ENCODE measurements at regions not wholly inside any gene's neighbourhood (a gene's known extent, or its start where the extent isn't known, plus 50 kb on each side); places are given as distances from the start of the nearest gene placed in this dataset.

- TF ChIP-seq CTCF (IDR thresholded peaks at IDR 0.05; ENCODE audit: insufficient read depth, low read depth, low read length, missing control alignments): no peak
- no peak for DNase-seq (ENCODE audit: low read depth)
- no peak overlapping the region for H3K4me3 ChIP-seq (ENCODE audit: low read depth, low read length)
Observed at GRCh38 chr4:24741910-24742309, 53.5 kb upstream of the SOD3 start.

DNA sequence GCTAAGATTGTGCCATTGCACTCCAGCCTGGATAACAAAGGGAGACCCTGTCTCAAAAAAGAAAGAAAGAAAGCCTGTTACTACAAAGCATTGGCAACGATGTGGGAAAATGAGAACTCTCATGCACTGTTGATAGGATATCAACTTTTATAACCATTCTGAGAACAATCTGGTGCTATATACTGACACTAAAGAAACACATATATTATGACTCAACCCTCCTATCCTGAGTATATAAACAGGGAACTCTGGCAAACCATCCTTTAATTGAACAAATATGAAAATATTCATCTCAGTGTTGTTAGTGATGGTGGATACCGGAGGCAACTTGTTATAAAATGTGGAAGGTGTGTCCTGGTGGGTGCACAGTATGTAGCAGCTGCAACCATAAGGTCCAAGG is 53.0 kb upstream of the SOD3 start:
- TF ChIP-seq CTCF (IDR thresholded peaks at IDR 0.05; ENCODE audit: insufficient read depth, low read depth, low read length, missing control alignments): no peak
- DNase-seq (ENCODE audit: low read depth): no peak
- H3K4me3 ChIP-seq (ENCODE audit: low read depth, low read length): no peak overlapping the region

DNA sequence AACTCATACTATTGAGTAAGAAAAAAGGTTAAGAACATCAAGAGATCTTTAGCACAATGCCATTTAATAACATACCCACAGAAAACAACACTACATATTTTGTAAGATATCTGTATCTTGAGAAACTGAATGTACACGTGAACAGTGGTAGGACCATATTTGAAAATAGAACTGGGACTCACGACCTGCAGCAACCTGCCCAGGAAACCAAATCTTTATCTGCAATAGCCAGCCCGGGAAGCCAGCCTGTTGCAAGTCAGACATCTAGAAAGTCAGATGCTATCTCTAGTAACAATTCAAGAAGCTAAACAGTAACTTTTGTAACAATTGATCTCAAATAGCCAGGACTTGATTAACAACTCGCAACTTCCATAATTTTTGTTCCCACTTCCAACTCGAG is 52.6 kb upstream of the SOD3 start:
- H3K4me3 ChIP-seq (ENCODE audit: low read depth, low read length): no peak overlapping the region
- TF ChIP-seq CTCF (IDR thresholded peaks at IDR 0.05; ENCODE audit: insufficient read depth, low read depth, low read length, missing control alignments): no peak
- DNase-seq (ENCODE audit: low read depth): no peak

GRCh38 chr4:24743206-24743605 is 52.2 kb upstream of the SOD3 start:
- H3K4me3 ChIP-seq (ENCODE audit: low read depth, low read length): no peak overlapping the region
- DNase-seq (ENCODE audit: low read depth): no peak
- TF ChIP-seq CTCF (IDR thresholded peaks at IDR 0.05; ENCODE audit: insufficient read depth, low read depth, low read length, missing control alignments): no peak

DNA sequence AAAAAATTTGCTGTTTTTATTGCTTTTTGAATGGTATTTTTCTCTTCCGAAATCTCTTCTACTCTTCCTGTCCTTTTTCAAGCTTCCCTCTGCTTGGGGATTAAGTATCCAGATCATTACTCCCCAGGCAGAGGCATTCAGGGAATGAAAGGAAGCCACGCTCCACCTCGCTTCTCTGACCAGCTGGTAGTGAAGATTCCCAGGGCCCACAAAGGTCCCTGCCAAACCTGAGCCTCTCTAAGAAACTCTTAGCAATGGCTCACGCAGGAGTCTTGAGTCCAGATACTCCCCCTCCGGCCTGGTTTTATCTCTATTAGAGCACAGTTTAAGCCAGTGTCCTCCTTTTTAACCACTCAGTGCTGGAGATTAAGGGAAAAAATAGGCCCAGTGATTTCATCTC is 51.4 kb upstream of the SOD3 start:
- TF ChIP-seq CTCF (IDR thresholded peaks at IDR 0.05; ENCODE audit: insufficient read depth, low read depth, low read length, missing control alignments): no peak
- DNase-seq (ENCODE audit: low read depth): no peak
- H3K4me3 ChIP-seq (ENCODE audit: low read depth, low read length): no peak overlapping the region

GRCh38 chr4:24745172-24745895 is 50.0 kb upstream of the SOD3 start:
- TF ChIP-seq CTCF (IDR thresholded peaks at IDR 0.05; ENCODE audit: insufficient read depth, low read depth, low read length, missing control alignments): no peak
- no peak overlapping the region for H3K4me3 ChIP-seq (ENCODE audit: low read depth, low read length)
- no peak for DNase-seq (ENCODE audit: low read depth)
